H9 (cell line): ENCODE measurements at regions not wholly inside any gene's neighbourhood (a gene's known extent, or its start where the extent isn't known, plus 50 kb on each side); places are given as distances from the start of the nearest gene placed in this dataset.

Experiments
- DNase-seq: peaks from one replicate; pipeline ENCODE4 v3.0.0-alpha.2; 2017
- H2AFZ ChIP-seq: one replicate; pipeline ENCODE4 v1.6.1; 2013; ENCODE audit warnings: mild to moderate bottlenecking, low read length, control low read depth, moderate library complexity
- H2AK5ac ChIP-seq: 2 replicates; pipeline ENCODE4 v1.6.1; 2013; ENCODE audit warnings: low read length, control low read depth, mixed read lengths; ENCODE audit not compliant: insufficient read length
- H2BK120ac ChIP-seq: one replicate; pipeline ENCODE4 v1.6.1; 2013; ENCODE audit warnings: low read depth, mild to moderate bottlenecking, low read length, control low read depth, inconsistent platforms; ENCODE audit not compliant: poor library complexity, severe bottlenecking
- H2BK12ac ChIP-seq: 2 replicates; pipeline ENCODE4 v1.6.1; 2013; ENCODE audit warnings: low read length, control low read depth, mixed read lengths, low read depth; ENCODE audit not compliant: insufficient read length
- H2BK15ac ChIP-seq: 2 replicates; pipeline ENCODE4 v1.6.1; 2013; ENCODE audit warnings: low read depth, low read length, control low read depth
- H2BK20ac ChIP-seq: one replicate; pipeline ENCODE4 v1.6.1; 2013; ENCODE audit warnings: low read depth, mild to moderate bottlenecking, low read length, control low read depth, inconsistent platforms; ENCODE audit not compliant: poor library complexity, severe bottlenecking
- H2BK5ac ChIP-seq: 2 replicates; pipeline ENCODE4 v1.6.1; 2013; ENCODE audit warnings: low read length, control low read depth, mixed read lengths; ENCODE audit not compliant: insufficient read length
- H3K14ac ChIP-seq: 2 replicates; pipeline ENCODE4 v1.6.1; 2013; ENCODE audit warnings: low read length, control low read depth; ENCODE audit not compliant: insufficient read depth
- H3K18ac ChIP-seq: 2 replicates; pipeline ENCODE4 v1.6.1; 2013; ENCODE audit warnings: low read depth, mild to moderate bottlenecking, mixed read lengths, low read length, control low read depth; ENCODE audit not compliant: insufficient read length
- H3K23ac ChIP-seq: 2 replicates; pipeline ENCODE4 v1.6.1; 2013; ENCODE audit warnings: low read length, control low read depth, mixed read lengths, low read depth; ENCODE audit not compliant: insufficient read length
- H3K23me2 ChIP-seq: 2 replicates; pipeline ENCODE4 v1.6.1; 2013; ENCODE audit warnings: low read depth, mild to moderate bottlenecking, mixed read lengths, low read length, control low read depth; ENCODE audit not compliant: insufficient read length, poor library complexity, severe bottlenecking
- H3K27ac ChIP-seq: 2 replicates; pipeline ENCODE4 v1.5.1; 2013; ENCODE audit warnings: low read length, control low read depth, mixed read lengths, low read depth; ENCODE audit not compliant: insufficient read length
- H3K27me3 ChIP-seq: 2 replicates; pipeline ENCODE4 v1.6.1; 2013; ENCODE audit warnings: low read length, control low read depth, inconsistent platforms; ENCODE audit not compliant: insufficient read depth
- H3K4ac ChIP-seq: 2 replicates; pipeline ENCODE4 v1.6.1; 2013; ENCODE audit warnings: low read depth, mild to moderate bottlenecking, control low read depth, inconsistent platforms, low read length, moderate library complexity
- H3K4me1 ChIP-seq: 2 replicates; pipeline ENCODE4 v1.6.1; 2013; ENCODE audit warnings: low read length, control low read depth, inconsistent platforms; ENCODE audit not compliant: insufficient read depth
- H3K4me2 ChIP-seq: 2 replicates; pipeline ENCODE4 v1.6.1; 2013; ENCODE audit warnings: low read length, control low read depth, mixed read lengths; ENCODE audit not compliant: insufficient read length, insufficient read depth
- H3K56ac ChIP-seq: 2 replicates; pipeline ENCODE4 v1.6.1; 2013; ENCODE audit warnings: low read depth, mild to moderate bottlenecking, mixed read lengths, low read length, control low read depth; ENCODE audit not compliant: insufficient read length
- H3K79me1 ChIP-seq: 2 replicates; pipeline ENCODE4 v1.6.1; 2013; ENCODE audit warnings: low read depth, mild to moderate bottlenecking, moderate library complexity, low read length, control low read depth, inconsistent platforms; ENCODE audit not compliant: insufficient read depth, poor library complexity, severe bottlenecking
- H3K79me2 ChIP-seq: 2 replicates; pipeline ENCODE4 v1.6.1; 2013; ENCODE audit warnings: low read length, control low read depth, inconsistent platforms; ENCODE audit not compliant: insufficient read depth
- H3K9ac ChIP-seq: 2 replicates; pipeline ENCODE4 v1.6.1; 2013; ENCODE audit warnings: low read length, control low read depth, mixed read lengths; ENCODE audit not compliant: insufficient read length; ENCODE audit errors: extremely low read depth
- H3K9me3 ChIP-seq: one replicate; pipeline ENCODE4 v1.6.1; 2013; ENCODE audit warnings: low read depth, low read length, inconsistent platforms; ENCODE audit not compliant: control insufficient read depth
- H3T11ph ChIP-seq: one replicate; pipeline ENCODE4 v1.6.1; 2013; ENCODE audit warnings: mild to moderate bottlenecking, low read length, control low read depth, inconsistent platforms
- H4K20me1 ChIP-seq: one replicate; pipeline ENCODE4 v1.6.1; 2013; ENCODE audit not compliant: control insufficient read depth, insufficient read length, insufficient read depth
- H4K5ac ChIP-seq: 2 replicates; pipeline ENCODE4 v1.6.1; 2013; ENCODE audit warnings: low read depth, mild to moderate bottlenecking, mixed read lengths, low read length, control low read depth; ENCODE audit not compliant: insufficient read length
- H4K8ac ChIP-seq: replicated peaks from 2 replicates; pipeline ENCODE4 v1.6.1; 2013; ENCODE audit warnings: low read length, control low read depth, mixed read lengths, low read depth; ENCODE audit not compliant: insufficient read length
- H4K91ac ChIP-seq: 2 replicates; pipeline ENCODE4 v1.6.1; 2013; ENCODE audit warnings: low read depth, mild to moderate bottlenecking, moderate library complexity, mixed read lengths, low read length, control low read depth; ENCODE audit not compliant: insufficient read length
- H3K27ac Mint-ChIP-seq, 3 experiments: 2 replicates in 2 of 3; 3 replicates in 1 of 3; pipeline ENCODE4 v1.8.0; 2020 to 2021; ENCODE audit warnings: mixed read lengths in 3 of 3, mild to moderate bottlenecking in 1 of 3, moderate library complexity in 1 of 3
- H3K27me3 Mint-ChIP-seq: 2 replicates; pipeline ENCODE4 v1.8.0; 2021; ENCODE audit warnings: low read depth, mild to moderate bottlenecking, moderate library complexity, mixed read lengths
- H3K36me3 Mint-ChIP-seq, 3 experiments: 2 replicates in 2 of 3; 3 replicates in 1 of 3; pipeline ENCODE4 v1.8.0; 2020 to 2021; ENCODE audit warnings: low read depth in 3 of 3, mixed read lengths in 3 of 3; ENCODE audit not compliant: insufficient read depth in 1 of 3
- H3K4me1 Mint-ChIP-seq, 2 experiments: 2 replicates each; pipeline ENCODE4 v1.8.0; 2020; ENCODE audit warnings: mixed read lengths in 2 of 2
- H3K4me3 Mint-ChIP-seq, 2 experiments: 2 replicates in 1 of 2; 3 replicates in 1 of 2; pipeline ENCODE4 v1.8.0; 2020 to 2021; ENCODE audit warnings: mild to moderate bottlenecking in 2 of 2, mixed read lengths in 2 of 2, moderate library complexity in 1 of 2
- H3K9me3 Mint-ChIP-seq, 2 experiments: 2 replicates in 1 of 2; 3 replicates in 1 of 2; pipeline ENCODE4 v1.8.0; 2020; ENCODE audit warnings: mild to moderate bottlenecking in 2 of 2, mixed read lengths in 2 of 2, moderate library complexity in 1 of 2
- WGBS: extraction: QIAGEN DNeasy Blood & Tissue Kit; methylation state at CpG from one replicate; pipeline ENCODE4 v1.1.7; 2013; ENCODE audit warnings: missing lambda C conversion rate, low lambda C conversion rate, mixed read lengths; ENCODE audit not compliant: insufficient read length; ENCODE audit errors: extremely low coverage; 5-methylcytosine and 5-hydroxymethylcytosine counted together
- TF ChIP-seq, protein P1 (sequence below): fragments of 200-600 bp; sonication (generic); conservative IDR thresholded peaks from 3 replicates; pipeline ENCODE4 v1.8.0; 2021; ENCODE audit warnings: antibody characterized with exemption, mild to moderate bottlenecking

DNA sequence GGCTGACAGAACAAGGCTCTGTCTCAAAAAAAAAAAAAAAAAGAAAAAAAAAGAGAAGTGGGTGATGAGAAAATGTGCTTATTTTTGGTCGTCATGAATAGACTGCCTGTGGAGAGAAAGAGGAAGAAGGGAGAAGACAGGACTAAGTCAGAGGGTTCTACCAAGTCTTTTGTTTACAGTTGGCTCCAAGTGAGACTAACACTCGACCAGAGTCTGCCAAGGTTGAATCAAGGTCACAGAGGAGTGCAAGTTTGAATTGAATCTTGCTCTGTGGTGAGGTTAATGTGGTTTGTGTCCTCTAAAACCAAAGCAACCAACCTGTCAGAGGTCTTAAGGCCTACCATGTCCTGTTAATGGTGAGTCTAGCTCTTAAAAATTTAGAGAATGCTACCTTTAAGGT lies 334.1 kb upstream of the GRM7 start:
- TF ChIP-seq, protein P1, sequence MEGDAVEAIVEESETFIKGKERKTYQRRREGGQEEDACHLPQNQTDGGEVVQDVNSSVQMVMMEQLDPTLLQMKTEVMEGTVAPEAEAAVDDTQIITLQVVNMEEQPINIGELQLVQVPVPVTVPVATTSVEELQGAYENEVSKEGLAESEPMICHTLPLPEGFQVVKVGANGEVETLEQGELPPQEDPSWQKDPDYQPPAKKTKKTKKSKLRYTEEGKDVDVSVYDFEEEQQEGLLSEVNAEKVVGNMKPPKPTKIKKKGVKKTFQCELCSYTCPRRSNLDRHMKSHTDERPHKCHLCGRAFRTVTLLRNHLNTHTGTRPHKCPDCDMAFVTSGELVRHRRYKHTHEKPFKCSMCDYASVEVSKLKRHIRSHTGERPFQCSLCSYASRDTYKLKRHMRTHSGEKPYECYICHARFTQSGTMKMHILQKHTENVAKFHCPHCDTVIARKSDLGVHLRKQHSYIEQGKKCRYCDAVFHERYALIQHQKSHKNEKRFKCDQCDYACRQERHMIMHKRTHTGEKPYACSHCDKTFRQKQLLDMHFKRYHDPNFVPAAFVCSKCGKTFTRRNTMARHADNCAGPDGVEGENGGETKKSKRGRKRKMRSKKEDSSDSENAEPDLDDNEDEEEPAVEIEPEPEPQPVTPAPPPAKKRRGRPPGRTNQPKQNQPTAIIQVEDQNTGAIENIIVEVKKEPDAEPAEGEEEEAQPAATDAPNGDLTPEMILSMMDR, result no peak
- no peak overlapping the region for H3K27ac ChIP-seq
- H3K9me3 ChIP-seq, result no peaks in the 10 kb centered on the region
- DNase-seq, result no peak
- no peak overlapping the region for H2AFZ ChIP-seq
- H3K79me2 ChIP-seq, result no peaks in the 10 kb centered on the region
- no peak overlapping the region for H2BK5ac ChIP-seq
- no peak overlapping the region for H3K56ac ChIP-seq
- H3K36me3 Mint-ChIP-seq, result no peaks in the 10 kb centered on the region
- no peak overlapping the region for H3K27ac Mint-ChIP-seq
- no peak overlapping the region for H3T11ph ChIP-seq
- no peaks in the 10 kb centered on the region for H3K4me1 ChIP-seq
- no peaks in the 10 kb centered on the region for H3K9me3 Mint-ChIP-seq
- no peak overlapping the region for H4K8ac ChIP-seq
- H2BK12ac ChIP-seq, result no peak overlapping the region
- no peak overlapping the region for H3K4me2 ChIP-seq
- no peak overlapping the region for H2BK20ac ChIP-seq
- H3K4me1 Mint-ChIP-seq, result no peaks in the 10 kb centered on the region
- H4K91ac ChIP-seq, result no peak overlapping the region
- H2BK120ac ChIP-seq, result no peak overlapping the region
- no peak overlapping the region for H2AK5ac ChIP-seq
- H3K27me3 Mint-ChIP-seq, result no peaks in the 10 kb centered on the region
- H3K14ac ChIP-seq, result no peak overlapping the region
- no peak overlapping the region for H3K4ac ChIP-seq
- no peaks in the 10 kb centered on the region for H3K27me3 ChIP-seq
- no CpG with 5 or more reads among the region's 2 CpGs for WGBS
- no peaks in the 10 kb centered on the region for H3K23me2 ChIP-seq
- H3K18ac ChIP-seq, result no peak overlapping the region
- no peak overlapping the region for H3K23ac ChIP-seq
- H3K79me1 ChIP-seq, result no peaks in the 10 kb centered on the region
- H4K5ac ChIP-seq, result no peak overlapping the region
- H2BK15ac ChIP-seq, result no peak overlapping the region
- no peaks in the 10 kb centered on the region for H4K20me1 ChIP-seq
- no peak overlapping the region for H3K9ac ChIP-seq
- no peak overlapping the region for H3K4me3 Mint-ChIP-seq
